Cardiac fibroblast (primary cell): ENCODE measurements at regions not wholly inside any gene's neighbourhood (a gene's known extent, or its start where the extent isn't known, plus 50 kb on each side); places are given as distances from the start of the nearest gene placed in this dataset.

Experiments
- DNase-seq, 2 donors: peaks; one replicate each; pipeline versions ENCODE4 v3.0.0 to v3.0.0-alpha.2; 2010; ENCODE audit warnings: low read depth in 2 of 2
- H3K4me3 ChIP-seq, 2 donors: replicated peaks in 1 of 2; 1 replicate in 1 of 2; 2 replicates in 1 of 2; pipeline ENCODE4 v1.5.1; 2011; ENCODE audit warnings: low read depth in 2 of 2, low read length in 2 of 2, mild to moderate bottlenecking in 2 of 2, moderate library complexity in 1 of 2
- CTCF ChIP-seq: IDR thresholded peaks from one replicate; pipeline ENCODE4 v1.5.1; 2011; ENCODE audit warnings: low read depth, mild to moderate bottlenecking, low read length, inconsistent platforms

GRCh38 chr6:169883316-169883715, 131.9 kb downstream of the ERMARD start:
- TF ChIP-seq CTCF: no peak
- H3K4me3 ChIP-seq: no peak overlapping the region
- DNase-seq: no peak

GRCh38 chr6:169881976-169882375, 130.6 kb downstream of the ERMARD start:
- no peak for DNase-seq
- no peak for TF ChIP-seq CTCF
- no peak overlapping the region for H3K4me3 ChIP-seq

GRCh38 chr6:169881398-169881797, 130.0 kb downstream of the ERMARD start:
- DNase-seq: no peak
- no peak overlapping the region for H3K4me3 ChIP-seq
- no peak for TF ChIP-seq CTCF

GRCh38 chr6:169880516-169880915, 129.1 kb downstream of the ERMARD start:
- no peak for TF ChIP-seq CTCF
- no peak overlapping the region for H3K4me3 ChIP-seq
- DNase-seq: no peak

GRCh38 chr6:169869301-169869700, 117.9 kb downstream of the ERMARD start:
- no peak for TF ChIP-seq CTCF
- no peak for DNase-seq
- no peak overlapping the region for H3K4me3 ChIP-seq

- DNase-seq: no peak
- H3K4me3 ChIP-seq: no peak overlapping the region
- TF ChIP-seq CTCF: no peak
Observed at GRCh38 chr6:169868458-169868857, 117.0 kb downstream of the ERMARD start.

GRCh38 chr6:169867751-169868191, 116.3 kb downstream of the ERMARD start:
- no peak overlapping the region for H3K4me3 ChIP-seq
- TF ChIP-seq CTCF: no peak
- DNase-seq: no peak
